Lung (tissue), 11 donors: ENCODE measurements at regions not wholly inside any gene's neighbourhood (a gene's known extent, or its start where the extent isn't known, plus 50 kb on each side); places are given as distances from the start of the nearest gene placed in this dataset.

Experiments used
- ATAC-seq: fragments of 200-7000 bp; cut with Tn5 transposase; one replicate; pipeline ENCODE4 v1.9.1; 2020; ENCODE audit warnings: moderate number of reproducible peaks; ENCODE audit not compliant: insufficient read depth, low FRiP score
- DNase-seq, 3 donors: peaks; one replicate each; pipeline ENCODE4 v3.0.0-alpha.2; 2013 to 2017
- H3K27ac ChIP-seq, 2 donors: one replicate each; pipeline ENCODE4 v1.5.1; 2013; ENCODE audit warnings: mild to moderate bottlenecking in 2 of 2, moderate library complexity in 2 of 2, control low read depth in 1 of 2, inconsistent platforms in 1 of 2, low read depth in 1 of 2, low read length in 1 of 2
- H3K27me3 ChIP-seq, 3 donors: one replicate each; pipeline ENCODE4 v1.5.1; 2013; ENCODE audit warnings: low read length in 2 of 3; ENCODE audit not compliant: control insufficient read depth in 3 of 3, insufficient read depth in 3 of 3
- H3K36me3 ChIP-seq, 4 donors: one replicate each; pipeline ENCODE4 v1.5.1; 2013; ENCODE audit warnings: low read length in 4 of 4, mild to moderate bottlenecking in 1 of 4, moderate library complexity in 1 of 4; ENCODE audit not compliant: control insufficient read depth in 4 of 4, insufficient read depth in 4 of 4
- H3K4me1 ChIP-seq, 5 donors: one replicate each; pipeline ENCODE4 v1.5.1; 2013; ENCODE audit warnings: low read length in 5 of 5, mild to moderate bottlenecking in 2 of 5, moderate library complexity in 1 of 5; ENCODE audit not compliant: control insufficient read depth in 5 of 5, insufficient read depth in 5 of 5
- H3K4me3 ChIP-seq: one replicate; pipeline ENCODE4 v1.5.1; 2013; ENCODE audit warnings: mild to moderate bottlenecking, control low read depth, moderate library complexity
- H3K9ac ChIP-seq, 2 donors: one replicate each; pipeline ENCODE4 v1.5.1; 2013; ENCODE audit warnings: low read length in 2 of 2, control low read depth in 1 of 2; ENCODE audit not compliant: insufficient read depth in 1 of 2
- H3K9me3 ChIP-seq, 4 donors: one replicate each; pipeline ENCODE4 v1.5.1; 2013; ENCODE audit warnings: low read length in 3 of 4, mild to moderate bottlenecking in 1 of 4, moderate library complexity in 1 of 4; ENCODE audit not compliant: control insufficient read depth in 4 of 4, insufficient read depth in 3 of 4
- WGBS, 2 donors: extraction: QIAGEN DNeasy Blood & Tissue Kit; methylation state at CpG; one replicate each; pipeline ENCODE4 v1.1.7; 2013; 5-methylcytosine and 5-hydroxymethylcytosine counted together
- TF ChIP-seq, protein P1 (sequence below): IDR thresholded peaks from 2 replicates; pipeline ENCODE4 v1.5.1; 2012; ENCODE audit warnings: mild to moderate bottlenecking; ENCODE audit errors: control extremely low read depth, extremely low read depth
- donor health status: control.
- donor health status: control.
- donor health status: Bipolar disorder and iron deficiency.
- donor health status: healthy.
- donor health status: DM: yes; HTN: yes; CAD: no.

- no peak overlapping the region for H3K27ac ChIP-seq
- peaks cover 0 to 2% (median 0%) of the 10 kb centered on the region in 5 donors for H3K4me1 ChIP-seq
- ATAC-seq (no peak), DNase-seq (no peak)
- no peaks in the 10 kb centered on the region for H3K36me3 ChIP-seq
- no peak overlapping the region for H3K9ac ChIP-seq
- TF ChIP-seq, protein P1, sequence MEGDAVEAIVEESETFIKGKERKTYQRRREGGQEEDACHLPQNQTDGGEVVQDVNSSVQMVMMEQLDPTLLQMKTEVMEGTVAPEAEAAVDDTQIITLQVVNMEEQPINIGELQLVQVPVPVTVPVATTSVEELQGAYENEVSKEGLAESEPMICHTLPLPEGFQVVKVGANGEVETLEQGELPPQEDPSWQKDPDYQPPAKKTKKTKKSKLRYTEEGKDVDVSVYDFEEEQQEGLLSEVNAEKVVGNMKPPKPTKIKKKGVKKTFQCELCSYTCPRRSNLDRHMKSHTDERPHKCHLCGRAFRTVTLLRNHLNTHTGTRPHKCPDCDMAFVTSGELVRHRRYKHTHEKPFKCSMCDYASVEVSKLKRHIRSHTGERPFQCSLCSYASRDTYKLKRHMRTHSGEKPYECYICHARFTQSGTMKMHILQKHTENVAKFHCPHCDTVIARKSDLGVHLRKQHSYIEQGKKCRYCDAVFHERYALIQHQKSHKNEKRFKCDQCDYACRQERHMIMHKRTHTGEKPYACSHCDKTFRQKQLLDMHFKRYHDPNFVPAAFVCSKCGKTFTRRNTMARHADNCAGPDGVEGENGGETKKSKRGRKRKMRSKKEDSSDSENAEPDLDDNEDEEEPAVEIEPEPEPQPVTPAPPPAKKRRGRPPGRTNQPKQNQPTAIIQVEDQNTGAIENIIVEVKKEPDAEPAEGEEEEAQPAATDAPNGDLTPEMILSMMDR = no peak
- H3K9me3 ChIP-seq = no peaks in the 10 kb centered on the region
- H3K27me3 ChIP-seq = no peaks in the 10 kb centered on the region
- H3K4me3 ChIP-seq = no peak overlapping the region
- WGBS, 2 donors = 75 to 76% methylated on average over 4 of the region's 4 CpGs
Measured at GRCh38 chr7:32258265-32258664, 188.1 kb upstream of the PDE1C start.

DNA sequence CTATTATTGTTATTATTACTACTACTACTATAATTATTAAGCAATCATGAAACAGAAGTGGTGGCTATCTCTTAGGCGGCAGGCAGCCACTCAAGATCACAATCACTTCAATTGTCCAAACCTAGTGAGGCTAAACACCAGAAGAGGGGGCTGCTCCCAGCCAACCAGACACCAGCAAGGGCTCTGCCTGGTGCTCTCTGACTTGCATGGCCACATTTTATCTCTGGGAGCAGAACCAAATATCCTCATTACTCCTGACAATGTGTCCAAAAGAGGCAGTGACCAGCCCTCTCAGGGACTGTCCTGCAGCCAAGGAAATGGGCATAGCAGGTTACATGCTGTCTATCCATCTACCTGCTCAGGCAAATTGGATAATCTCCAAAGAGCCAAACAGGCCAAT is 187.4 kb upstream of the PDE1C start:
- TF ChIP-seq, protein P1 = no peak
- 71% methylated on average over 1 of the region's 1 CpG for WGBS, 2 donors
- no peak overlapping the region for H3K9ac ChIP-seq

DNA sequence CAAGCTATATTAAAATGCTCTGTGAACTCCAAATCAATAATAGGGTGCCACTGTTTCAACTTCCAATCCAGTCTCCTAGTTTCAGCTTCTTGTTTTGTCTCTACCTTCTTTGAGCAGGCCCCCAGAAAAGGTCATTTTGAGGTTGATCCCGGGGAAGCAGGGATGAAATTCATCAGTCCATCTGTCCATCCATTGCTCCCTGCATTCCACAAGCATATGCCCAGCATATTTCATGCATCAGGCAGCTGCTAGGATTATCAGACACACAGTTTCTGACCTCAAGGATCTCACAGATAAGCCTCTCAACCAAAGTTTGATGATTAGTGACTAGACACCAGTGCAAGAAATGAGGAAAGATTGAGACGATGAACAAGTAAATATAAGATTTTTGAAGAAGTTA is 186.6 kb upstream of the PDE1C start:
- no peak overlapping the region for H3K9ac ChIP-seq
- ATAC-seq = no peak
- H3K4me1 ChIP-seq = peaks cover 0 to 5% (median 0%) of the 10 kb centered on the region in 5 donors
- no peak for DNase-seq
- no peaks in the 10 kb centered on the region for H3K36me3 ChIP-seq
- H3K27ac ChIP-seq = no peak overlapping the region
- TF ChIP-seq, protein P1 = no peak
- 61 to 70% methylated on average over 2 of the region's 2 CpGs for WGBS, 2 donors
- H3K4me3 ChIP-seq = no peak overlapping the region
- H3K27me3 ChIP-seq = no peaks in the 10 kb centered on the region
- H3K9me3 ChIP-seq = no peaks in the 10 kb centered on the region

More for the DNA sequence above, 187.4 kb upstream of the PDE1C start:
- no peak overlapping the region for H3K27ac ChIP-seq
- ATAC-seq (no peak), DNase-seq (no peak)
- no peaks in the 10 kb centered on the region for H3K9me3 ChIP-seq
- H3K4me3 ChIP-seq = no peak overlapping the region
- no peaks in the 10 kb centered on the region for H3K27me3 ChIP-seq
- no peaks in the 10 kb centered on the region for H3K36me3 ChIP-seq
- peaks cover 0 to 5% (median 0%) of the 10 kb centered on the region in 5 donors for H3K4me1 ChIP-seq

DNA sequence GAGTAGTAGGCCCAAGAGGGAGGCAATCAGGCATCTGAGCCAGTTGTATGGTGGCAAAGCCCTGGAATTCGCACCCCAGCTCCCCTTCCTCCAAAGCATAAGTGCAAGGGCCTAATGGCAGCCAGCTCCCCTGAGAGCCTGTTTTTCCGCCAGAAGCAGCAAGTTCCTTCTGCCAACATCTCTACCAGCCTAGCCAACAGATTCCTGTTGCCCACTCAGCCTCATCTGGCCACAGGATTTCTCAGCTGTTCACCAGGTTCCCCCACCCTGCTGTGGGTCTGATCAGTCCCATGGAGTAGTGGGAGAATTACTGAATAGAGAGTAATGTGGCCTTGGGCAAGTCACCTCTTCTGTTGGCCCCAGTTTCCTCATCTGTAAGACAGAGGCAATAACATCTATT is 186.2 kb upstream of the PDE1C start:
- 60 to 85% methylated on average over 2 of the region's 2 CpGs for WGBS, 2 donors
- DNase-seq (no peak), ATAC-seq (no peak)
- TF ChIP-seq, protein P1 = no peak
- Histone ChIP-seq H3K27me3 (no peaks in the 10 kb centered on the region), H3K9ac (no peak overlapping the region), H3K36me3 (no peaks in the 10 kb centered on the region), H3K9me3 (no peaks in the 10 kb centered on the region), H3K4me3 (no peak overlapping the region), H3K4me1 (peaks cover 0 to 5% (median 0%) of the 10 kb centered on the region in 5 donors), H3K27ac (no peak overlapping the region)
